Chondrocyte (in vitro differentiated cells): ENCODE measurements at regions not wholly inside any gene's neighbourhood (a gene's known extent, or its start where the extent isn't known, plus 50 kb on each side); places are given as distances from the start of the nearest gene placed in this dataset.

ENCODE experiments used
- DNase-seq: peaks from one replicate; pipeline ENCODE4 v3.0.0; 2021; ENCODE audit warnings: mixed read lengths, low spot score
- H3K27ac Mint-ChIP-seq: one replicate; pipeline ENCODE4 v1.8.0; 2021; ENCODE audit warnings: mild to moderate bottlenecking, moderate library complexity, mixed read lengths; ENCODE audit not compliant: unreplicated experiment
- H3K27me3 Mint-ChIP-seq: 2 replicates; pipeline ENCODE4 v1.8.0; 2021; ENCODE audit warnings: low read depth, mixed read lengths
- H3K36me3 Mint-ChIP-seq: 2 replicates; pipeline ENCODE4 v1.8.0; 2021; ENCODE audit warnings: low read depth, mixed read lengths
- H3K4me1 Mint-ChIP-seq: 2 replicates; pipeline ENCODE4 v1.8.0; 2021; ENCODE audit warnings: low read depth, mild to moderate bottlenecking, mixed read lengths
- H3K4me3 Mint-ChIP-seq: one replicate; pipeline ENCODE4 v1.8.0; 2021; ENCODE audit warnings: mild to moderate bottlenecking, moderate library complexity, mixed read lengths; ENCODE audit not compliant: unreplicated experiment
- H3K9me3 Mint-ChIP-seq: 2 replicates; pipeline ENCODE4 v1.8.0; 2021; ENCODE audit warnings: low read depth, mixed read lengths
- TF ChIP-seq, protein P1 (sequence below): fragments of 200-600 bp; sonication (generic); IDR thresholded peaks from 2 replicates; pipeline ENCODE4 v1.5.0; 2021; ENCODE audit warnings: antibody characterized with exemption, mild to moderate bottlenecking, moderate library complexity

DNA sequence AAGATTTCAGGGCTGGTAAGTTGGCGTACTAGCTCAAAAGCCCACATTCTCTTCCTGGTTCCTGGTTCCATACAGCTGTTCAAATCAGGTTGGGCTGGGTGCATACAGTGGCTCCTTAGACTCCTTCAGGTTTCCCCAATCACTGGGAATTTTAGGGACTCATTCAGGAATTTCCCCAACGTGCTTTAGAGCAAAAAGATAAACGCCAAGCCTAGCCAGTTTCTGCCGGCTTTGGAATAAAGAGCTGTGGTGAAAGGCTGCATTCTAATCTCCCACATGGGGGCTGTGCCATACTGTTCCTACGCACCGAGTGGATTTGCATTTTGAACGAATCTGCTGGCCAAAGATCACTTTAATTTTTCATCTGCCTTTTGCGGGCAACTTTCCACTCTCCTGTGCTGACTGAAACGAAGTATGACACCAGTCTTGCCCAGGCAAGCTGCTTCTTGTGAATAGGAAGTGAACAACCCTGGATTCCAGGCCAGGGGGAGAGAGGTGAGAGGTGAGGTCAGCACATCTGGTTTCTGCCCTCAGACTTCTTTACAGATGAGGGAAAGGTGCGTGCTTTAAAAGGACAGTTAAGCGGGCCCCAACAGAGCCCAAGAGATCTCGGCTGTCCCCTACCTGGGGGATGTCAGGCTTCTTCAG lies 184.2 kb upstream of the PDZRN3 start:
- Mint-ChIP-seq H3K9me3 (no peaks in the 10 kb centered on the region), H3K27ac (no peak overlapping the region), H3K36me3 (no peaks in the 10 kb centered on the region), H3K4me3 (no peak overlapping the region), H3K27me3 (no peaks in the 10 kb centered on the region), H3K4me1 (peaks cover 11% of the 10 kb centered on the region)
- no peak for DNase-seq
- TF ChIP-seq, protein P1, sequence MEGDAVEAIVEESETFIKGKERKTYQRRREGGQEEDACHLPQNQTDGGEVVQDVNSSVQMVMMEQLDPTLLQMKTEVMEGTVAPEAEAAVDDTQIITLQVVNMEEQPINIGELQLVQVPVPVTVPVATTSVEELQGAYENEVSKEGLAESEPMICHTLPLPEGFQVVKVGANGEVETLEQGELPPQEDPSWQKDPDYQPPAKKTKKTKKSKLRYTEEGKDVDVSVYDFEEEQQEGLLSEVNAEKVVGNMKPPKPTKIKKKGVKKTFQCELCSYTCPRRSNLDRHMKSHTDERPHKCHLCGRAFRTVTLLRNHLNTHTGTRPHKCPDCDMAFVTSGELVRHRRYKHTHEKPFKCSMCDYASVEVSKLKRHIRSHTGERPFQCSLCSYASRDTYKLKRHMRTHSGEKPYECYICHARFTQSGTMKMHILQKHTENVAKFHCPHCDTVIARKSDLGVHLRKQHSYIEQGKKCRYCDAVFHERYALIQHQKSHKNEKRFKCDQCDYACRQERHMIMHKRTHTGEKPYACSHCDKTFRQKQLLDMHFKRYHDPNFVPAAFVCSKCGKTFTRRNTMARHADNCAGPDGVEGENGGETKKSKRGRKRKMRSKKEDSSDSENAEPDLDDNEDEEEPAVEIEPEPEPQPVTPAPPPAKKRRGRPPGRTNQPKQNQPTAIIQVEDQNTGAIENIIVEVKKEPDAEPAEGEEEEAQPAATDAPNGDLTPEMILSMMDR, result no peak

DNA sequence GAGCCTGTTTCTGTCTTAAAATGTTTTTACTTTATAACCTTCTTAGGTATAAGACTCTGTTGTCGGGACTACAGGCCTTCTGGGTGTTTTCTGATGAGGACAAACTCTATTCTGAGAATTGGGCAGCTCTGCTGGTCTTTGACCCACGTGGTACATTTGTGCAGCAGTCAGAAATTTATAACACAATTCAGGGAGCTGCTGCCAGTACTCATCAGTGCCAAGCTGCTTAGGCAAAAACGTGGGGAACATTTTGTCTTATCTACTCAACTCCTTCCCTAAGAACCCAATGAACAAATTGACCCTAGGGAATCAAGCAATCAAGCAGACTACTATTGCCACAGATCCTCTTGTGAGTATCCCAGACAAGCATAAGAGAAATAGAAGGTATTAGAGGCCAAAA lies 180.7 kb upstream of the PDZRN3 start:
- no peak for DNase-seq
- H3K4me3 Mint-ChIP-seq, result no peak overlapping the region
- no peaks in the 10 kb centered on the region for H3K27me3 Mint-ChIP-seq
- TF ChIP-seq, protein P1, result no peak
- no peaks in the 10 kb centered on the region for H3K4me1 Mint-ChIP-seq
- no peaks in the 10 kb centered on the region for H3K9me3 Mint-ChIP-seq
- H3K36me3 Mint-ChIP-seq, result no peaks in the 10 kb centered on the region
- no peak overlapping the region for H3K27ac Mint-ChIP-seq

DNA sequence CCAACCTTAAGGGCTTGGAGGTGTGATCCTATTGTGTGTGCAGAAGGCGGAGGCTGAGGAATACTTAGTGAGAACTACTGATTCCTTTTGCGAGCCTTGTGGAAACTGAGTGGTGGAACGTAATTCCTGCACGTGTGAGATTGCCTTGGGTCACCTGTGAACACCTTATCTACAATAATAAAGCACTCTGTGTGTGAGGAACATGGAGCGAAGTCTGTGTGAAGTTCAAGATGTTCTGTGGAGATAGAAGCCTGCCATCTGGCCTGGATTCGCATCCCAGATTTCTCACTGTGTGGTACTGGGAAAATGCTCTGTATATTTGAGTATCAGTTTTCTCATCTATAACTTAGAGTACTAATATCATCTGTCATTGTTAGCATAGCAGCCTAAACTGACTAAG lies 179.5 kb upstream of the PDZRN3 start:
- no peaks in the 10 kb centered on the region for H3K4me1 Mint-ChIP-seq
- H3K36me3 Mint-ChIP-seq, result no peaks in the 10 kb centered on the region
- H3K27ac Mint-ChIP-seq, result no peak overlapping the region
- H3K4me3 Mint-ChIP-seq, result no peak overlapping the region
- no peak for DNase-seq
- TF ChIP-seq, protein P1, result no peak
- H3K9me3 Mint-ChIP-seq, result no peaks in the 10 kb centered on the region
- no peaks in the 10 kb centered on the region for H3K27me3 Mint-ChIP-seq

DNA sequence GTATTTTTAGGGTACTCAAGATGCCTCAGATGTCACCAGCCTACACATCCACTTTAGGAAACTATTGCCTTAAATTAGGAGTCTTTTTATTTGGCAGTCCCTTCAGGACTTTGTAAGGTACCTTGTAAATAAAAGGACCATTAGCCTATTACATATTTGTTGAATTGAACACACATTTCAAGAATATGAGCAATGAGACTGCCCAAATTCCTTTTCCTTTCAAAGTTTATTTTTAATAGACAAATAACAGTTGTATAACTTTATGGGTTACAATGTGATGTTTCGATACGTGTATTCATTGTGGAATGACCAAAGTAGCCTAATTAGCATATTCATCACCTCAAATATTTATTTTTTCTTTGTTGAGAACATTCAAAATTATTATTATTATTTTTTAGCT lies 176.7 kb upstream of the PDZRN3 start:
- Mint-ChIP-seq H3K27ac (no peak overlapping the region), H3K27me3 (no peaks in the 10 kb centered on the region), H3K4me3 (no peak overlapping the region), H3K36me3 (peaks cover 1% of the 10 kb centered on the region), H3K9me3 (peaks cover 8% of the 10 kb centered on the region), H3K4me1 (peaks cover 3% of the 10 kb centered on the region)
- DNase-seq, result no peak
- TF ChIP-seq, protein P1, result no peak

DNA sequence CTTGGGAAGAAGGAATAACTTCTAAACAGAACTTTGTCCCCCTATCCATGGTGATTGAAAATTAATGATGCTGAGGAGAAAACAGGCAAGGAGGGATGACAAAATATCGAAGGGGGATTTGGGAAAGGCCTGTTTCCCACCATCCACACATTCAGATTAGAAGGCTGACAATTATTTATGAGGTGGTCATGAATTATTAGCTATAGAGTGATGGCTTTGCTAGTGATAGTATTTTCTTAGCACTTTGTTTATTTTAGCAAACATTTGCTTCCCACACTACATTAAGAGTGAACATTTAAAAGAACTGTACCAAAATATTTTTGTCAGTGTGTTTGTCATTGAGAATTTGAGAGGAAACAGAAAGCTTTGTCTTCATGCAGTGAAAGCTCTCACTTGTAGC lies 172.6 kb upstream of the PDZRN3 start:
- H3K27ac Mint-ChIP-seq, result no peak overlapping the region
- H3K4me1 Mint-ChIP-seq, result peaks cover 12% of the 10 kb centered on the region
- peaks cover 8% of the 10 kb centered on the region for H3K9me3 Mint-ChIP-seq
- TF ChIP-seq, protein P1, result no peak
- no peak for DNase-seq
- H3K36me3 Mint-ChIP-seq, result peaks cover 1% of the 10 kb centered on the region
- H3K4me3 Mint-ChIP-seq, result no peak overlapping the region
- H3K27me3 Mint-ChIP-seq, result no peaks in the 10 kb centered on the region
